HG03280 (cell line): ENCODE measurements at regions not wholly inside any gene's neighbourhood (a gene's known extent, or its start where the extent isn't known, plus 50 kb on each side); places are given as distances from the start of the nearest gene placed in this dataset.

Experiments used
- ATAC-seq: cut with Tn5 transposase; IDR thresholded peaks from one replicate; pipeline ENCODE4 v1.9.1; 2021; ENCODE audit warnings: mild to moderate bottlenecking, moderate library complexity; ENCODE audit not compliant: unreplicated experiment

DNA sequence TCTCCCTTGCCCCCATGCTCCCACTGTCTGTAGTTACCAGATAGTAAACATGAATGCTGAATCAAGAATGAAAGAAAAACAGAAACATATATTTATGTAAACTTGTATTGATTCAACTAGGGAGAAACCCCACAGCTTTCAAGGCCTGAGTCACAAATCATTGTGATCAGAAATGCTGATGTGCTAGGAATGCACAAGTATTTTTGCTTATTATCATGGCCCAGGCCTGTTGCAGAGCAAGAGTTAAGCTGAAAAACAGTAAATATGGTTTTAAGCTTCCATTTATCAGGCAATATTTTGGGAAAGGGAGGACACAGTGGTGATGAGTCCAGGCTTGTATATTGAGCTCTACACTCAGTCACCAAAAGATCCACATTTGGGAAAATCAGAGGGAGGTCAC lies 669.6 kb downstream of the DIAPH3 start:
- ATAC-seq, result no peak

DNA sequence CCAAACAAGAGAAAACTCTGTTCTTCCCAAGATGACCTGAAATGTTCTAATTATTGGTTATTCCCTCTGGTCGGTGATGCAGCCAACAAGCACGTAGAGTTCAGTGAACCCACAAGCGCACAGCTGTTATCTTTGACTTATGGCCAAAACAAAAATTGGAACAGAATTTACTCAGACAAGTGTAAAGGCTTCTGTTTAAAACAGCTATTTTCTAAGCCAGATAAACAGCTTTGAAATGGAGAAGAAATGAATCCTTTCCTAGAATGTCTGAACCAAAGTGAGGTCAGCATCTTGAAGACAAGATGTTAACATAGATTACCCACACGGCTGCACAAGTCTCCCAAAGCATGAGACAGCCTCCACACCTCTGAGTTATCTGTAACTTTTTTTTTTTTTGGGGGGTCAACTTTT lies 669.2 kb downstream of the DIAPH3 start:
- no peak for ATAC-seq

DNA sequence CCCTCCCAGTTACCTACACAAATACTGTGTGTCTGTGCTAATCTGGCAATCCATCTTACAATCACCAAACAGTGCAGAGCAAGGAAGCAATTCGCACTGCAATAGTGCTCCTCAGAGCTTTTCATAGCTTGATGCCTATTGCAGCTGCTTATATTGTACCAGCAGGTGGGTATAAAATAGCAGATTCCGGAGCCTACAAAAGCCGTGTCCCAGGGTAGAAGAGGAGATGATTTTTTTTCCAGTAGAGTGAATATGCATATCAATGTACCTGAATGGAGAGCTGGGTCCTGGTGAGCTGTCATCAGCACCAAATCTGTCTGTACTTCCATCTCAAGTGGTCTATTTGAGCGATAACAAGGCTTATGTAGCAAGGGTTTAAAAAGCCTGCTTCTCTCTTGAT lies 668.4 kb downstream of the DIAPH3 start:
- no peak for ATAC-seq

DNA sequence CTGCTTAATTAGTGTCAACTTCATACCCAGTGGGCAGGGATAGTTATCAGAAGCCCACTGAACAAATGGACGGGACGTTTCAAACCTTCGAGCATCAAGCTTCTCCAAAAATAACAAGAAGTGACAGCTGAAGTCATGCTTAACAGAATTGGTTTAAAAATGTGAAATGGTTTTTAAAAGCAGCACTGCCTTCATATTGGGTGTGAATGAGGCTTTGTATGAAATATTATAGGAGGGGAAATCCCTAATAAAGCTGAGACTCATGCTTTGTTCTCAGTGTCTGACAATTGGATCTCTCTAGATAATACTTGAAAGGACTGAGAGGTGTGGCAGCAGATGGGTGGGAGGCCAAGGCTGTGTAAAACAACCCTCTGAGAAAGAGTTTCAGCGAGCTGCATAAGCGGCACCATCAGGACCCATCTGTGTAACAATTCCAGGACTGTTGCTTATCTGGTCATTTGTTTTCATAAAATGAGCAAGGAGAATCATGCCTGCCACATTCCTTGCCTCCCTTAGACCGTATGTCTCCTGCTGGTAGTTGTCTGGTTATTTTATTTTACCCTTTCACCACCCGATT lies 667.7 kb downstream of the DIAPH3 start:
- no peak for ATAC-seq

DNA sequence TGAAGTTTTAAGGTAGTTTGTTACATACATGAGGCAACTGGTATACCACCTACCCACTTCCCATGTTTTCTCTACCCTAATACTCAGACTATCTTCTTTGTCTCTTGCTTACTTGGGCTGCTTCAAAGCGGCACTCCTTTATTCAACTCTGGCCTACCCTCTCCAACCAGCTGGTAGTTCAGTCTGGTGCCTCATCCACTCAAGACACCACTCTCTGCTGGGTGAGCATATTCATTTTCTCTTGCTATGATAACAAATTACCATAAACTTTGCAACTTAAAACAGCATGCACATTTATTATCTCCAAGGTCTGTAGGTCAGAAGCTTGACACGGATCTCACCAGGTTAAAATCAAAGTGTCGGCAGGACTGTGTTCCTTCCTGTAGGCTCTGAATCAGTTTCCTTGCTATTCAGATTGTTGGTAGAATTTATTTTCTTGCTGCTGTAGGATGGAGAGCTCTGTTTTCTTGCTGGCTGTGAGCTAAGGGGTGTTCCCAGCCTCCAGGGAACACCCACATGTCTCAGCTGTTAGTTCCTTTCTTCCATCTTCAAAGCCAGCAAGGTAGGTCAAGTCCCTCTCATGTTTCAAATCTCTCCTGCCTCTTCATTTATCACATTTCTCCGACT lies 666.0 kb downstream of the DIAPH3 start:
- no peak for ATAC-seq

DNA sequence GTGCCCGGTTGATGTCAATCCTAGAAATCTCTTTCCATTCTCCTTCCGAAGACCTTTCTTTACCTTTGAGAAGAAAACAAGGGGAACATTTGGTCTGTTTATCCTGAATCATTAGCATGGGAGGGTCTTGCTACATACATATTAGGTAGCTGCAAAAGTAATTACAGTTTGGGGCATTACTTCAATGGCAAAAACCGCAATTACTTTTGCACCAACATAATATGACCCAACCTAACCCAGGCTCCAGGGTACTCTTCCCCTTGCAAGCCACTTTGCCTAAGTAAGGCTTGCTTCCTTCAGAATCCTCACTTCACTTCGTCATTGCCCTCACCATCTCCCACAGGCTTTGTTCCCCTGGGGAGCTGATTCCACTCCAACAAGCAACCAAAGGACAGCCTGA lies 662.7 kb downstream of the DIAPH3 start:
- ATAC-seq, result no peak

DNA sequence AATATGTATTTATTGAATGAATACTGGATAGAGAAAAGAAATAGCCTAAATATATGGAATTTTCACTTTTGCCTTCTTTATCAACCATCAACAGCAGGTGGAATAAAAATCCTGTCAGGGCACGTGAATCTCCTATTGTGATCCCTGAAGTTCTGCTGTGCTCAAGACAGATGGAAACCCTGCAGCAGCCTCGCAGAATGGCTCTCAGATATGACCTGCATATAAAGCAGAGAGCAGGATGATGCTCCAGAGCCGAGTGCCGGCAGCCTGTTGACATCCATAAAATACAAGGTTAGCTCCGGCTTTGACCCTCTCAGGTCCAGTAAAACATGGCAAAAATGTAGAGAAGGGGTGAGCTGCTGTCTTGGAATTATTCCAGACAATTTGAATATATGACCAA lies 659.3 kb downstream of the DIAPH3 start:
- ATAC-seq, result no peak

DNA sequence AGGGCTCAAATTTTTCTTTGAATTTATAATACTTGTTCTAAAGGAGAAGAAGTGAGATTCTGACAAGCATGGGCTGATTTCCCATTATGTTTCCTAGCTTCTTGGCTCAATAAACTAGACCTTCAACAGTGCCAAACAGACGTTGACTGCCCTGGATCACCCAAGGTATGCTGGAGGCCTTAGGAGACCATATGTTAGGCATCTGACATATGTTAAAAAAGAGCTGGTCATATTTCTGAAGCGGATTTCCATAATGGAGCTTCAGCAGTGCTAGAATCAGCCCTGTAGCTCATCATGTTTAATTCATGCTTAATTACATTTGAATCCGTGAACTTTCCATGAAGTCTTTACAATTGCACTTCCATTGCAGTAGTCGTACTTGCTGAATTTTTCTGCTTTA lies 653.3 kb downstream of the DIAPH3 start:
- ATAC-seq, result no peak

DNA sequence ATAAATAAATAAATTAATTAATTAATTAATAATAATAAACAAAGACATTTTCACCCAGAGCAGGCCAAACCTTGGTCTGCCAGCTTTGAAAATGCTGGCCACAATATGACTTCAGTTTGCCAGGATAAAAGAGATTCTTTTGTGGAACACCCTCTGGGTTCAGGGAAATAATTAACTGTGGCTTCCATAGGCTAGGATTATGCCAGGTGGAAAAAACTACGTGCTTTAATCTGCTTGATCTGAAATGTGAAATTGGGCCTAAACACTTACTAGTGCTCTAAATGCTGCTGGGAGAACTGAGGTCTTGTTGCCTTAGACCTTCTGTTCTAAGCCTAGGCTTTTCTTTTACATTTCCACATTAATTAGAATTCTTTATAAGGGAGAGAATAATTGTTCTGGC lies 650.0 kb downstream of the DIAPH3 start:
- no peak for ATAC-seq

DNA sequence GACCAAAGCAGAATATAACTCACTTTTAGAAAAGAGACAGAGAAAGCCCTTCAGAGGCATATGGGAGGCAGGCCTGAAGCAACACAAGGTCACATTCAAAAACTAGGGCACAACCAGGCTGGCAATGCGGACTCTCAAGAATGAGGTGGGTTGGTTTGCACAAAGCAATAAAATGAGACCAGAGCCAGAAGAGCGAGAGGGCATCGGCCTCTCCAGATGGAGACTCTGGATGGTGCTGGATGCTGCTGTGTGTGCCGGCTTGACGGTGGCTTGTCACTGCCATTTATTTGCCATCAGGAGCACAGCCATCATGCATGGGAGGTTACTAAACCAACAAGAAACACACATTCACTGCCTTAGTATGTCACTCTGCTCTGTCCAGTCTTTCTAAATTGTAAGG lies 649.4 kb downstream of the DIAPH3 start:
- ATAC-seq, result no peak

DNA sequence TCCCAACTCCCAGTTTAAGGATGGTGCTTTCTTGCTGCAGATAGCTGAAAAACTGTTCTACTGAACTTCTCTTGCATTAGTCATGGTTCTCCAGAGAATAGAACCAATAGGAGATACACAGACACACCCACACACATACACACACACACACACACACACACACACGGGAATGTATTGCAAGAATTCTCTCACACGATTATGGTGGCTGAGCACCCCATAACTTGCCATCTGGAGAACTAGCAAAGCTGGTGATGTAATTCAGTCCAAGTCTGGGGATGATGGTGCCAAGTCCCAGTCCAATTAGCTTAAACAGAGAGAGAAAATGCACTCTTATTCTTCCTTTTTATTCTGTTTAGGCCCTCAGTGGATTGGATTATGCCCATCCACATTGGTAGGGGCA lies 643.9 kb downstream of the DIAPH3 start:
- ATAC-seq, result no peak

DNA sequence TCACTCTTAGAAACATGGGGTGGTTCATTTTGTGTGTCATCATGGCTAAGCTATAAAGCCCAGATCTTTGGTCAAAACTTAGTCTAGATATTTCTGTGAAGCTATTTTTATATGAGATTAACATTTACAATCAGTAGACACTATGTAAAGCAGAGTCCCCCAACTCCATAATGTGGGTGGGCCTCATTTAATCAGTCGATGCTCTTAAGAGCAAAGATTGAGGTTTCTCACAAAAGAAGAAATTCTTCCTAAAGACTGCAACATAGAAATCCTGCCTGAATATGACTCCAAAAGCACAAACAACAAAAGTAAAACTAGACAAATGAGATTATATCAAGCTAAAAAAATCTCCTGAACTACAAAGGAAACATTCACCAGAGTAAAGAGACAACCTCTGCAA lies 642.2 kb downstream of the DIAPH3 start:
- no peak for ATAC-seq

DNA sequence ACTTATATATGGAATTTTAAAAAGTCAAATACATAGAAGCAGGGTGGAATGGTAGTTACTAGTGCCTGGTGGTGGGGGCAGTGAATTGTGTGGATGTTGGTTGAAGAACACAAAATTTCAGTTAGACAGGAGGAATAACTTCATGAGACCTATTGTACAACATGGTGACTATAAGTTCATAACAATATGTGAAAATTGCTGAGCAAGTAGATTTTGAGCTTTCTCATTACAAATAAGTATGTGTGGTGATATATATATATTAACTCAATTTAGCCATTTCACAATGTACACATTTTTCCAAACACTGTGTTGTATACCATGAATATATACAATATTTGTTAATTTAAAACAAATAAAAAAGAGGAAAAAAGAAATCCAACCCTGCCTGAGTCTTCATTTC lies 641.1 kb downstream of the DIAPH3 start:
- ATAC-seq, result no peak

DNA sequence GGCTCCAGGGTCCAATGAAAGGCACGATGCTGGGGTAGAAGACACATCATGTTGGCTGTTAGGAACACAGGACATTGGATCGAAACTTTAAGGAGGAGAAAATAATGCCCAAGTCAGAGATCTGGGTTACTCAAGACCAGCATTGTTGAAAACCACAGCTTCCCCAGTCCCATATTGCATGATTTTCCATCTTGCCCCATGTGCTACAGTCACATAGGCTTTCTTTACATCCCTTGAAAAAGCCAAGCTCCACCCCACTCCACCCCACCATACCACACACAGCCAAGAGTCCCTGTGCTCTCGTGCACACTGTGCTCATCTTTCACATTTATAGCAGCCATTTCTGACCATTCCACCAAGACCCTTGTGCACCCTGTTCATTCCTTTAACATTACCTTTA lies 636.2 kb downstream of the DIAPH3 start:
- ATAC-seq, result no peak

DNA sequence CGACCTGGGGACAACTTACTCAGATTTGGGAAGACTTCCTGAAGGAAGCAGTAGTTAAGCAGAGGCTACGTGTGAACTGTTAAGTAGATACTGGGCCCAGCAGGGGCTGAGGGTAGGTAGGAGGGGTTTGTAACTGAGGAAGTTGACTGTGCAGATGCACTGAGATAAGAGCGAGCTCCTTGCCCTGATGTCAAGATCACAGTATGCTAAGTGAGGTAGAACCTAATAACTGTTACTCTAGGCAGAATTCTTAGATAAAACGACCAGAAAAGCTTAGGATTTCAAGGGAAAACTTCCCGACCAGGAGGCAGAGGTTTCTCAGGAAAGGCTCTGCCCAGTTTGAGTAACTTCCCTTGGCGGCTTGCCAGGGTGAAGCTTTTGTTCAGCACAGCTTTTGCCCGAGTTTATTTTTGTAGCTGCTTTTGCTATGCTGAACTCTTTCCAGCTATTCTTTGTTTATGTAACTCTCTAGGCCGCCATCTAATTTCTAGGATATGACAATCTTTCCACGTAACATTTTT lies 632.1 kb downstream of the DIAPH3 start:
- no peak for ATAC-seq

DNA sequence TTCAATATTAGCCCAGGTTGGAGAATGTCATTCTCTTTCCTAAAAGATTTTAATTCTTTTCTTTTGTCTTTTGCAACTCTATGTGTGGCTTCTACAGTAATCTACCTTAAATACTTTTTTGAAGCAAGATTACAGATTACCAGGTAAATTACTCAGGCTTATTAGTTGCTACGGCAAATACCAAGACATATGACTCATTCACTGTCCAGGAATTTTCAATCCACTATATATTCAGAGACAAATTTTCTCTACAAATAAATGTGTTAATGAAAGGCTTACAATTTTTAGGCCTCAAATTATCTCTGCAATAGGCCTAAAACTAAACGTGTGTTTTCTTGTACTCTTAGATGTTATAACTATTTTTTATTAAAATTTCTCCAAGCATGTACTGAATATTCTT lies 631.3 kb downstream of the DIAPH3 start:
- ATAC-seq, result no peak

DNA sequence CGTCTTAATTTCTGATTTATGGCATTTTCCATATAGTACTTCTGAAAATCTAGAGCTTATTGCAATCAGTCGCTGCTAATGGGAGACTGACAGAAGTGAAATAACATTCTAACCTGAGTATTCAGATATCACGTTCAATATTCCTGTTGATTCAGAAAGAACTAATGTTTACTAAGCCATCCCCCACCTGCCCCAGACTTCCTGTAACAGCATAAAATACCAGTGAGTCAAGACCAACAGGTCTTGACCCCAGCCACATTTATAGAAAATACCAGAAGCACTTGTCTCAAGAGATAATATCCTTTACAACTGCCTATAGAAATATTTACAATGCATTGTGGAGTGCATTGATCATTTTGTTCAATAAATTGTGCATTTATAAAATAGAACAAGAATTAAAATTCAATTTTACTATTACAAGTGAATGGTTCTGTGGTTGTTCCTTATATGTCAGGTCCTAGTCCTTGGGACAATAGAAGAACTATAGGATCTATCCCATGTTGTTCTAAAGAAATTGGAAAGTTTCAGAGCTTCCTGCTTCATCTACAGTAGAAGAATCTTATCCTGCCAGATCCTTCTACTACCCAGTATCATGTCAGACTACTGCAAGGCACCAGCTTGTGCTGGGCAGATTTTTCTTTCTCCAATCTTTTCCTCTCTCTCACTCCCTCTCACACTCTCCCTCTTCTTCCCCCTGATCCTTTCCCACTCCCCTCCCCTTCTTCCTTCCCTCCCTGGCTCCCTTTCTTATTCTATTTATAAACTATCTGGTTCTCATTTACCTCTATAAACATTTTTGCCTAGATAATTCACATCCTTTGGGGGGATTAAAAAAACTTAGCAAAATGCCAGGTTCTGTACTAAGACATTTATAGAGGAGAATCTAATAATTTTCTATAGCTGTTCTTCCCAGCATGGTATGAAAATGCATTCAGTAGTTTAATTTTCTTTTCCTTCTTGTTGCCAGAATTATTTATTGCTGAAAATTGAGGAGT lies 629.9 kb downstream of the DIAPH3 start:
- ATAC-seq, result no peak

DNA sequence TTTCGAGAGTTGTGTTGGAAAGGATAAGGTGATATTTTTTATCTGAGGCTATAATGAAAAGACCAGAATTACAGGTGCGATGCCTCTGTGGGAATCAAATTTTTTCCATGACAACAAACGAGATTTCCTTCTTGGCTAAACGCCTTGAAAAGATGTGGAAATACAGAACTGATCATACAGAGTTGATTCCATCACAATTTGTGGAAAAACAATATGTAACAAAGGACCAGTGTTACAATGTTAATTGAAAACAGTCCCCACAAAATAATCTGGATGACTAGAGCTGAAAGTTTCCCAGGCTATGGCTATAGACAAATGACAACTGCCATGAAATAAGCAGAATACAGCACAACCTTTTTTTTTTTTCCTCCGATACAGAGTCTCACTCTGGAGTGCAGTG lies 628.9 kb downstream of the DIAPH3 start:
- no peak for ATAC-seq

DNA sequence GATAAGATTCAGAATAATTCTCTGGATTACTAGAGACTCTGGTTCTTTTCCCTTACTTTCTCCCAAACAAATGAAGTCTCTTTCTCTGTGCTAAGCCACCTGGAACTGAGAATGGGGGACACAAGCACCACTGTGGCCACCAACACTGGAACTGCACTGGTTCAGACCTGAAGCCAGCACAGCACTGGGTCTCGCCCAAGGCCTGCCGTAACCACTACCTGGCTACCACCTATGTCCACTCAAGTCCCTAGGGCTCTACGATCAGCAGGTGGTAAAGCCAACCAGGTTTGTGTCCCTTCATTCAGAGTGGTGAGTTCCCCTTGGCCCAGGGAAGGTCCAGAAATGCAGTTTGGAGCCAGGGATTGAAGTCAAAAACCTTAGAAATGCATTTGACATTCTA lies 626.2 kb downstream of the DIAPH3 start:
- ATAC-seq, result no peak

DNA sequence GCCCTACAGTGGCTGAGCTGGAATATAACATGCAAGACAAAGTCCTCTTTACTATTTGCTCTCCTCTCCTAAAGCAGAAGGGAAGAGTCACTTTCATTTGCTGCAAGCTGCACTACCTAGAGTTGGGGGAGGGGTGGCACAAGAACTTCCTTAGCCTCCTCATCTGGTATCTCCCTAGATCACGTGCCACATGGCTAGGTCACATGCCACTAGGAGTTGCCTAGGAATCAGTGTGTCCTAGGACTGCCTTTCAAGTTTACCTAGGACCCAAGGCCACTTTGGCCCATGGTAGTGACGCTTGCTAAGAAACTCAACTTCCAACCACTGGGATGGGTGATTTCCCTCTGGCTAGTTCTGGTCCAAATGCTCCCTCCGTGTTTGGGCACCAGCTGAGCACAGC lies 625.2 kb downstream of the DIAPH3 start:
- no peak for ATAC-seq

DNA sequence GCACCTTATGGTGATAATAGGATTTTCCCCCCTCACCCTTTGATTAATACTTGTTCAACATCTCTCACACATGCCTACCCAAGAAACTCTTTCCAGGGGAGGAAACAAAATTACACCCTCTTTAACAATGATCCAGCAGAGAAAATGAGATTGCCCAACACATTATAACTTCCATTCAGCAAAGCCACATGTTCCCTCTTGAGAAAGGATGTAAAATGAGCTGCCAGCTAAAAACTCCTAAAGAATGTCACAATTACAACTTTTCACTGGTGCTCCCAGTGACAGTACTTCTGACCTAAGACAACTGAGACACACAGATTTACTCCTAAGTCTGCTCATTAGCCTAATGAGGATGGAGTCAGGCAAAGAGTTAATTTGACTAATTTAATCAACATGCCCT lies 621.4 kb downstream of the DIAPH3 start:
- ATAC-seq, result no peak

DNA sequence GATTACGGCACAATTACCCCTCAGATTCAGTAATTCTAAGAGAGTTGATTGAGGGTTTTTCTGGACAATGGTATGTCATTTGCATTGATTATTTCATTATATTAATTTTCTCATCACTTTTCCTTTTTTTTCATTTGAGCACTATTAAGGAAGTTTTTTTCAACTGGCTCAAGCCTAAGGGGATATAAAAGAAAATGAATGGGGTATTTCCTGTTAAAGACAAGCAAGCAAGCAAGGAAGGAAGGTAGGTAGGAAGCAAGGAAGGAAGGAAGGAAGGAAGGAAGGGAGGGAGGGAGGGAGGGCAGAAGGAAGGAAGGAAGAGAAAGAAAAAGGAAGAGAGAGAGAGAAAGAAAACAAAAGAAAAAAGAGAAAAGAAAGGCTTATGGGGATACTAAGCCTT lies 620.3 kb downstream of the DIAPH3 start:
- no peak for ATAC-seq
